SK-N-SH (cell line): ENCODE measurements at regions not wholly inside any gene's neighbourhood (a gene's known extent, or its start where the extent isn't known, plus 50 kb on each side); places are given as distances from the start of the nearest gene placed in this dataset.

Source experiments
- CTCF ChIA-PET: fragments of 300-600, 350-600 bp; formaldehyde crosslinking; extraction: SDS; loops from one replicate; lab custom pipeline; 2021; lab: Yijun Ruan, JAX
- POLR2A ChIA-PET: fragments of 350-600 bp; sonication (Branson Sonifier 250); formaldehyde crosslinking; extraction: SDS; loops from one replicate; lab custom pipeline; 2020; ENCODE audit warnings: antibody characterized with exemption, inconsistent platforms; lab: Yijun Ruan, JAX
- DNase-seq: peaks from one replicate; pipeline ENCODE4 v3.0.0; 2012
- H2AFZ ChIP-seq: fragments of 200-600 bp; sonication (generic); 2 replicates; pipeline ENCODE4 v1.8.1; 2016; ENCODE audit warnings: antibody characterized with exemption, mild to moderate bottlenecking, low read depth
- H3F3A ChIP-seq: fragments of 200-600 bp; sonication (generic); replicated peaks from 2 replicates; pipeline ENCODE3; 2016; ENCODE audit warnings: antibody characterized with exemption, mild to moderate bottlenecking; ENCODE audit not compliant: insufficient read depth
- H3K27ac ChIP-seq, 2 experiments: fragments of 200-500 bp in 1 of 2; fragments of 200-600 bp in 1 of 2; sonication (Bioruptor generic) in 1 of 2; sonication (generic), shearing (Covaris generic) in 1 of 2; 2 replicates each; pipeline versions ENCODE4 v1.5.1 to v1.6.1; 2014 to 2016; ENCODE audit warnings: low read depth in 2 of 2, inconsistent platforms in 1 of 2, low read length in 1 of 2, mild to moderate bottlenecking in 1 of 2, mixed read lengths in 1 of 2
- H3K27me3 ChIP-seq: fragments of 200-600 bp; sonication (generic), shearing (Covaris generic); 2 replicates; pipeline ENCODE4 v1.6.1; 2016; ENCODE audit warnings: mixed run types; ENCODE audit not compliant: insufficient read depth
- H3K36me3 ChIP-seq, 2 experiments: fragments of 200-500 bp in 1 of 2; fragments of 200-600 bp in 1 of 2; sonication (Bioruptor generic) in 1 of 2; sonication (generic) in 1 of 2; replicated peaks in 1 of 2; 2 replicates each; pipeline versions ENCODE3 to v1.5.1; 2014 to 2016; ENCODE audit warnings: low read length in 1 of 2, mild to moderate bottlenecking in 1 of 2; ENCODE audit not compliant: insufficient read depth in 2 of 2, control insufficient read depth in 1 of 2
- H3K4me1 ChIP-seq, 2 experiments: fragments of 200-500 bp in 1 of 2; fragments of 200-600 bp in 1 of 2; sonication (Bioruptor generic) in 1 of 2; sonication (generic), shearing (Covaris generic) in 1 of 2; 2 replicates each; pipeline versions ENCODE4 v1.5.1 to v1.6.1; 2014 to 2016; ENCODE audit warnings: low read depth in 1 of 2, low read length in 1 of 2, mixed run types in 1 of 2; ENCODE audit not compliant: insufficient read depth in 2 of 2, control insufficient read depth in 1 of 2
- H3K4me2 ChIP-seq: fragments of 200-600 bp; sonication (generic), shearing (Covaris generic); 2 replicates; pipeline ENCODE4 v1.6.1; 2017; ENCODE audit warnings: mixed run types
- H3K4me3 ChIP-seq, 2 experiments: fragments of 200-500 bp in 1 of 2; fragments of 200-600 bp in 1 of 2; sonication (Bioruptor generic) in 1 of 2; sonication (generic), shearing (Covaris generic) in 1 of 2; 2 replicates each; pipeline versions ENCODE4 v1.5.1 to v1.8.1; 2014 to 2016; ENCODE audit warnings: low read depth in 2 of 2, inconsistent platforms in 1 of 2, low read length in 1 of 2, mild to moderate bottlenecking in 1 of 2, mixed read lengths in 1 of 2, moderate library complexity in 1 of 2
- H3K79me2 ChIP-seq: fragments of 200-600 bp; sonication (generic); 2 replicates; pipeline ENCODE4 v1.8.1; 2017; ENCODE audit warnings: mild to moderate bottlenecking; ENCODE audit not compliant: insufficient read depth
- H3K9ac ChIP-seq: fragments of 200-600 bp; sonication (generic); 2 replicates; pipeline ENCODE4 v1.6.1; 2017; ENCODE audit warnings: mixed run types
- H3K9me2 ChIP-seq: fragments of 200-600 bp; sonication (generic); 2 replicates; pipeline ENCODE4 v1.6.1; 2017; ENCODE audit warnings: mixed run types
- H3K9me3 ChIP-seq: fragments of 200-600 bp; sonication (generic); 2 replicates; pipeline ENCODE4 v1.6.1; 2017; ENCODE audit warnings: mixed run types, mild to moderate bottlenecking, moderate library complexity
- H4K20me1 ChIP-seq: fragments of 200-600 bp; sonication (generic); 2 replicates; pipeline ENCODE4 v1.6.1; 2017; ENCODE audit warnings: mild to moderate bottlenecking, mixed run types; ENCODE audit not compliant: insufficient read depth
- JUND ChIP-seq: IDR thresholded peaks from 2 replicates; pipeline ENCODE4 v1.4.0; 2012
- MAX ChIP-seq: IDR thresholded peaks from 2 replicates; pipeline ENCODE4 v1.4.0; 2012; ENCODE audit warnings: low read depth
- NFIC ChIP-seq: IDR thresholded peaks from 2 replicates; pipeline ENCODE4 v1.4.0; 2012; ENCODE audit warnings: borderline replicate concordance
- RCOR1 ChIP-seq: fragments of 150-350 bp; IDR thresholded peaks from 2 replicates; pipeline ENCODE4 v1.6.1; 2017; ENCODE audit warnings: antibody characterized with exemption, low read length
- RXRA ChIP-seq: IDR thresholded peaks from 2 replicates; pipeline ENCODE4 v1.4.0; 2012; ENCODE audit warnings: low read depth, mild to moderate bottlenecking, borderline replicate concordance
- SIN3A ChIP-seq: IDR thresholded peaks from 2 replicates; pipeline ENCODE4 v1.6.1; 2012; ENCODE audit warnings: low read depth, mild to moderate bottlenecking, low read length, moderate library complexity, borderline replicate concordance
- TAF1 ChIP-seq: IDR thresholded peaks from 2 replicates; pipeline ENCODE4 v1.6.1; 2012; ENCODE audit warnings: low read depth, mild to moderate bottlenecking, low read length, moderate library complexity, borderline replicate concordance
- TEAD4 ChIP-seq: IDR thresholded peaks from 2 replicates; pipeline ENCODE4 v1.4.0; 2012; ENCODE audit warnings: mild to moderate bottlenecking, borderline replicate concordance; ENCODE audit not compliant: insufficient read depth
- USF1 ChIP-seq: IDR thresholded peaks from 2 replicates; pipeline ENCODE4 v1.4.0; 2012; ENCODE audit warnings: low read depth, borderline replicate concordance
- YY1 ChIP-seq: IDR thresholded peaks from 2 replicates; pipeline ENCODE4 v1.4.0; 2012; ENCODE audit warnings: low read depth, mild to moderate bottlenecking
- ZBTB33 ChIP-seq: IDR thresholded peaks from 2 replicates; pipeline ENCODE4 v1.4.0; 2012; ENCODE audit warnings: low read depth, borderline replicate concordance
- WGBS: methylation state at CpG from one replicate; pipeline ENCODE4 v1.1.6; 2017; ENCODE audit warnings: low lambda C conversion rate; 5-methylcytosine and 5-hydroxymethylcytosine counted together

- Histone ChIP-seq H3K9ac (no peak overlapping the region), H3K27ac (no peak overlapping the region), H3K27me3 (no peaks in the 10 kb centered on the region), H3F3A (no peaks in the 10 kb centered on the region), H2AFZ (no peak overlapping the region), H3K4me3 (no peak overlapping the region), H3K79me2 (no peaks in the 10 kb centered on the region), H3K9me2 (no peaks in the 10 kb centered on the region), H3K36me3 (no peaks in the 10 kb centered on the region), H3K9me3 (no peaks in the 10 kb centered on the region), H3K4me2 (no peak overlapping the region), H4K20me1 (no peaks in the 10 kb centered on the region), H3K4me1 (no peaks in the 10 kb centered on the region)
- 40% methylated on average over 5 of the region's 5 CpGs for WGBS
- DNase-seq: no peak
- ChIA-PET POLR2A (no interaction called here), CTCF (interaction anchor here (1.4 kb wide), 1 partner anchor 223 kb away, joined by 4 read pairs; no protein-coding TSS in a partner anchor)
- no peak for TF ChIP-seq TAF1
- TF ChIP-seq TEAD4: no peak
- TF ChIP-seq ZBTB33: no peak
- no peak for TF ChIP-seq USF1
- no peak for TF ChIP-seq SIN3A
- no peak for TF ChIP-seq MAX
- TF ChIP-seq YY1: no peak
- no peak for TF ChIP-seq RCOR1
- no peak for TF ChIP-seq NFIC
Measured at GRCh38 chr17:33924104-33924503, 331.0 kb upstream of the CCL2 start.

GRCh38 chr17:33925649-33926048 lies 329.4 kb upstream of the CCL2 start:
- 17% methylated on average over 2 of the region's 2 CpGs for WGBS
- TF ChIP-seq RXRA (no peak), JUND (no peak), MAX (no peak)

More at GRCh38 chr17:33925649-33926048, 329.4 kb upstream of the CCL2 start:
- Histone ChIP-seq H3K27ac (no peak overlapping the region), H3K4me3 (no peak overlapping the region), H3K9me2 (no peaks in the 10 kb centered on the region), H3F3A (no peaks in the 10 kb centered on the region), H3K9ac (no peak overlapping the region), H3K79me2 (no peaks in the 10 kb centered on the region), H4K20me1 (no peaks in the 10 kb centered on the region), H3K36me3 (no peaks in the 10 kb centered on the region), H3K4me1 (no peaks in the 10 kb centered on the region), H3K9me3 (no peaks in the 10 kb centered on the region), H2AFZ (no peak overlapping the region), H3K4me2 (no peak overlapping the region), H3K27me3 (no peaks in the 10 kb centered on the region)
- POLR2A ChIA-PET: no interaction called here
- DNase-seq: no peak
- CTCF ChIA-PET: interaction anchor here (0.6 to 1.4 kb wide), 2 partner anchors 49 to 221 kb away, joined by 4 read pairs; no protein-coding TSS in a partner anchor
